Activated T-helper 1 cell treated with anti-CD3 and anti-CD28 coated beads, Interleukin-12 subunit alpha, Interleukin-12 subunit beta, Interleukin-2, Interleukin-4 antibody, amounts not matched to agents 30 ng/mL and 10 ng/mL and 1 ng/mL, durations not matched to agents 14 hours and 24 hours and 36 hours (primary cell): ENCODE measurements at regions not wholly inside any gene's neighbourhood (a gene's known extent, or its start where the extent isn't known, plus 50 kb on each side); places are given as distances from the start of the nearest gene placed in this dataset.

Experiments used
- DNase-seq: peaks from one replicate; pipeline ENCODE4 v3.0.0; 2021; ENCODE audit warnings: low spot score
- H3K27ac Mint-ChIP-seq: one replicate; pipeline ENCODE4 v1.8.0; 2021; ENCODE audit warnings: mild to moderate bottlenecking, mixed read lengths
- H3K27me3 Mint-ChIP-seq: one replicate; pipeline ENCODE4 v1.8.0; 2022; ENCODE audit warnings: mild to moderate bottlenecking, moderate library complexity, mixed read lengths; ENCODE audit not compliant: insufficient read depth
- H3K36me3 Mint-ChIP-seq: one replicate; pipeline ENCODE4 v1.8.0; 2021; ENCODE audit warnings: low read depth, mixed read lengths
- H3K4me1 Mint-ChIP-seq: one replicate; pipeline ENCODE4 v1.8.0; 2021; ENCODE audit warnings: low read depth, mixed read lengths
- H3K4me3 Mint-ChIP-seq: one replicate; pipeline ENCODE4 v1.8.0; 2021; ENCODE audit warnings: mild to moderate bottlenecking, moderate library complexity, mixed read lengths
- H3K9me3 Mint-ChIP-seq: one replicate; pipeline ENCODE4 v1.8.0; 2021; ENCODE audit warnings: mixed read lengths
- intact Hi-C: fragments of 100-400 bp; cut with micrococcal nuclease; formaldehyde crosslinking; loops from one replicate; pipeline ENCODE4 v1.15.1; 2024

DNA sequence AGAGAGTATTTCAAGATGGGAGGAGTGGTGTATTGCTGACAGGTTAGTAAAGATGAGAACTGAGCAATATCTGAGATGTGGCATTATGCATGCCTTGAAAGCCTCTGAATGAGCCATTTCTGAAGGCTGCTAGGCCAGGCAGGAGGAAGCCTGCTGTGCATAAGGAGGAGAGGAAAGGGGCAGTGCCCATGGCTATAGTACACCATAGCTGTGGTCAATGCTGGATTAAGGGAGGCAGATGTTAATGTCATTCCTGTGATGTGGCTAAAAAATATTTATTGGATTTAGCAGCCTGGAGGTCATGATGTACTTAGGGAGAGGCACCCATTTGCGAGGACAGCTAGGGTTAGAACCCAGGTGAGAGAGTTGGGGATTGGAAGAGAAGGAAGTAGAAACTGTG, 130.0 kb upstream of the LNX1 start:
- intact Hi-C loops = no loop called here
- Mint-ChIP-seq H3K27ac (no peak overlapping the region), H3K27me3 (peaks cover 2% of the 10 kb centered on the region), H3K36me3 (no peaks in the 10 kb centered on the region), H3K4me1 (no peaks in the 10 kb centered on the region), H3K4me3 (no peak overlapping the region), H3K9me3 (no peaks in the 10 kb centered on the region)
- no peak for DNase-seq

DNA sequence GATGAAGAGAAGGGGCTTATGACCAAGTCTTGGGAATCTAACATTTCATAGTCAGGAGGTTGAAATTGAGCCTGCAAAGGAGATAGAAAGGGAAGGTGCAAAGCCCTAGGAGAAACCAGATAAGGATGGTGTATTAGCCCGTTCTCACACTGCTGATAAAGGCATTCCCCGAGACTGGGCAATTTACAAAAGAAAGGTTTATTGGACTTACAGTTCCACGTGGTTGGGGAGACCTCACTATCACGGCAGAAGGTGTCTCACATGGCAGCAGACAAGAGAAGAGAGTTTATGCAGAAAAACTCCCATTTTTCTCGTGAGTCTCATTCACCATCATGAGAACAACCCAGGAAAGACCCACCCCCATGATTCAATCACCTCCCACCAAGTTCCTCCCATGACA, 129.5 kb upstream of the LNX1 start:
- Mint-ChIP-seq H3K36me3 (no peaks in the 10 kb centered on the region), H3K9me3 (no peaks in the 10 kb centered on the region), H3K27me3 (peaks cover 2% of the 10 kb centered on the region), H3K4me1 (no peaks in the 10 kb centered on the region), H3K27ac (no peak overlapping the region), H3K4me3 (no peak overlapping the region)
- intact Hi-C loops = no loop called here
- no peak for DNase-seq

DNA sequence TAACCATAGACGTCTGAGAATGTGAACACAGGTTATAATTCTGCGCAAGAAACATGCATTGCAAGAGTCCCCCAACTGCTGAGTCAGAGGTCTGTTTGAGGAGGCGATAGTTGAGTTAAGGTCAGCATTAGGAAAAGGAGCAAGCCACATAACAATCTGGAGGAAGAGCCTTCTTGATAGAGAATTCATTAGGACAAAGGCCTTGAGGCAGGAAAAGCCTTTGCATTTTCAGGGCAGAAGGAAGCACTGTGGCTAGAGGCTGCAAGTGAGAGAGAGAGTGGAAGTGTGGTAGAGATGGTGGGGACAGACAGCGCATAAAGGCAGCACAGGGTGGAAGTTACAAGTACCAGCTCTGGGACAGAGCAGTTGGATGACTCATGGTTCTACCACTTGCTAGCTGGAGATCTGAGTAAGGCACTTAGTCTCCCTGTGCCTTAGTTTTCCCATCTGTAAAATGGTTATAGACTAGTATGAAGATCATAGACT, 125.8 kb upstream of the LNX1 start:
- no peaks in the 10 kb centered on the region for H3K4me1 Mint-ChIP-seq
- intact Hi-C loops = no loop called here
- H3K27ac Mint-ChIP-seq = no peak overlapping the region
- no peaks in the 10 kb centered on the region for H3K36me3 Mint-ChIP-seq
- H3K9me3 Mint-ChIP-seq = no peaks in the 10 kb centered on the region
- no peak for DNase-seq
- no peak overlapping the region for H3K4me3 Mint-ChIP-seq
- peaks cover 2% of the 10 kb centered on the region for H3K27me3 Mint-ChIP-seq

DNA sequence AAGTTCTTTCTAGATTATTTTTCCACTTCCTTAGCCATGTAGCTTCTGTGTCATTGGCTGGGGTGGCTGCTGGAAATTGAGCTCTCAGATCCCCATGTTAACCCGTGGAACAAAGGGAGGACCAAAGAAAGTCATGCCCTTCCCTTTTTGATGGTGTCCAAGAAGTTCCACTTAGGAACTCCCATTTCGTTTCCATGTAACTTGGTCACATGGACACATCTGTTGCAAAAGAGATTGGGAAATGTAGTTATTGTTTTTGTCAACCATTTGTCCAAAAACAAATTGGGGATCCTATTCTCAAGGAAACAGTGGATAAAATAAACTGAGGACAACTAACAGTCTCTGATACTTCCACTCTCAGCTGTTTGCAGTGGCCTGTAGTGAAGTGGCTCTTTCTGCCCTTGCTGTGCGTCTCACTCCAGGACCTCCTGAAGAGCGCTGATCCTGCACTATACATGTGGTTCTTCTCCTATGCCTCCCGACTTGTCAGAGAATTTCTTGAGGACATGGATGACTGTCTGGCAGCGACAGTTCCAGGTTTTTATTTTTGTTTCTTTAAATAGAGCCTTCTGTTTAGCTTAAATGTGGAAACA, 125.3 kb upstream of the LNX1 start:
- Mint-ChIP-seq H3K27ac (no peak overlapping the region), H3K4me3 (no peak overlapping the region), H3K36me3 (no peaks in the 10 kb centered on the region), H3K4me1 (no peaks in the 10 kb centered on the region), H3K27me3 (peaks cover 2% of the 10 kb centered on the region), H3K9me3 (no peaks in the 10 kb centered on the region)
- intact Hi-C loops = no loop called here
- no peak for DNase-seq

DNA sequence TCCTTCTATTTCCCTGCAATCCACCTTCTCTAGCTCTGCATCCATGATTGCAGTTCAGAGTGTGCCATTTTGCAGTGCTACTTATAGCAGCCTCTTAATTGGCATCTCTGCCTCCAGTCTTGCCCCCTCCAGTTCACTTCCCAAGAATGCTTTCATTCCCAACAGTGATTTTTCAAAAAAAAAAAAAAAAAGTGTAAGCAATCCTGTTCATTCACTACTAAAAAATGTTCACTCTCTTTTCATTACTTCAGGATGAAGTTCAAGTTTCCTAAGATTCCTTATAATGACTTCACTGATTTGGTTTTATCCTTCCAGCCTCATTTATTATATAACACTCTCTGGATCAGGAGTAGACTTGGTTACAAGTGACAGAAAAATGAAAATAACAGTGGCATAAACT, 124.7 kb upstream of the LNX1 start:
- no peak for DNase-seq
- no peaks in the 10 kb centered on the region for H3K4me1 Mint-ChIP-seq

DNA sequence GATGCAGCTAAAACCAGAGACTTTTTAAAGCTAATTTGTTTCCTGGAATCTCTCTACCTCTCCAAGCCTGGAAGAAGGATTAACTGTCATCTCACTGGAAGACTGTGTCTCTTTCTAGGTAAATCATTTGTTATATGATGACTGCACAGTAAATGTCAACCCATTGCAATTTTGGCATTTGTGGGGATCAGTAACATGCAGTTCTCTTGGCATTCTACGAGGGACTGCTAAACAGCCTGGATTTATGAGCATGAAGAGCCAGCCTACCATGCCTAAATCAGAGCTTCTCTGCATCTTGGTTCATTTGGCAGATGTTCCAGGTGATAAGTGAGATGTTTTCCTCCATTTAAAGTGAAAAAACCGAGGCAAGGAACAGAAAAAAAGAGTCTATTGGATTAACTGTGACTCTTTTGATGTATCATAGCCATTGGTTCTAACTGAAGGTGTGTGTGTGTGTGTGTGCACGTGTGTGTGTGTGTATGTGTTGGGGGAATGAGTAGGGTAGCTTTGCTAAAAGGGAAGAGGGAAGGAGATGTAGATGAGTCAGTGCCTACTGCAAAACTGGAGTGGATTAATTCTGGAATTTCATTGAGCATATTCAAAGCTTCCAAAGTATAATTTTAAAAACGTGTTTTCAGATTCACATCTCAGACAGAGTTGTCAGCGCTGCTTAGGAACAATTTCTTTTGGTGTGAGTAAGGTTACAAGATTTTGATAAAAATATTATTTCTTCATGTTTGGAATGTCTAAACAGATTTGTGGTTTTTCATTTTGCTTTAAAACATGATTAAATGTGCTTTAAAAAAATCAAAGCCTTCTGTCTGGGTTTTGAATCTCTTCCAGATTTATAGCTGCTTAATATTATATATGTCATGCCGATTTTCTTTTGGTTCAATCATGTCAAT, 123.2 kb upstream of the LNX1 start:
- Mint-ChIP-seq H3K27me3 (peaks cover 2% of the 10 kb centered on the region), H3K27ac (no peak overlapping the region), H3K9me3 (no peaks in the 10 kb centered on the region), H3K4me3 (no peak overlapping the region), H3K4me1 (no peaks in the 10 kb centered on the region), H3K36me3 (no peaks in the 10 kb centered on the region)
- intact Hi-C loops = no loop called here
- DNase-seq = no peak

More for the DNA sequence above, 124.7 kb upstream of the LNX1 start:
- intact Hi-C loops = no loop called here
- H3K4me3 Mint-ChIP-seq = no peak overlapping the region
- no peaks in the 10 kb centered on the region for H3K36me3 Mint-ChIP-seq
- H3K27ac Mint-ChIP-seq = no peak overlapping the region
- no peaks in the 10 kb centered on the region for H3K9me3 Mint-ChIP-seq
- peaks cover 2% of the 10 kb centered on the region for H3K27me3 Mint-ChIP-seq

DNA sequence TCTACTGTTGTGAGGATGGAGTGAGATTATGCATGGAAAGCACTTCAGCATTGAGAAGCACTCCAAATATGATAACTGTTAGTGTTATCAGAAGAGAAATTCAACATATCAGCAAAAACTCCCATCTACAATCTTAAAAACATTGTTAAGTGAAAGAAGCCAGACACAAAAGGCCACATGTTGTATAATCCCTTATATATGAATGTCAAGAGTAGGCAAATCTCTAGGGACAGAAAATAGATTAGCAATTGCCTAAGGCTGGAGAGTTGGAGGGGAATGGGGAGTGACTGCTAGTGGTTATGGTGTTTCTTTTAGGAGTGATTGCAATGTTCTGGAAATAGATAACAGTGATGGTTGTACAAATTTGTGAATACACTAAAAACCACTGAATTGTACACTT, 122.5 kb upstream of the LNX1 start:
- no peaks in the 10 kb centered on the region for H3K9me3 Mint-ChIP-seq
- intact Hi-C loops = no loop called here
- H3K27ac Mint-ChIP-seq = no peak overlapping the region
- H3K36me3 Mint-ChIP-seq = no peaks in the 10 kb centered on the region
- H3K4me1 Mint-ChIP-seq = no peaks in the 10 kb centered on the region
- H3K4me3 Mint-ChIP-seq = no peak overlapping the region
- DNase-seq = no peak
- peaks cover 2% of the 10 kb centered on the region for H3K27me3 Mint-ChIP-seq

DNA sequence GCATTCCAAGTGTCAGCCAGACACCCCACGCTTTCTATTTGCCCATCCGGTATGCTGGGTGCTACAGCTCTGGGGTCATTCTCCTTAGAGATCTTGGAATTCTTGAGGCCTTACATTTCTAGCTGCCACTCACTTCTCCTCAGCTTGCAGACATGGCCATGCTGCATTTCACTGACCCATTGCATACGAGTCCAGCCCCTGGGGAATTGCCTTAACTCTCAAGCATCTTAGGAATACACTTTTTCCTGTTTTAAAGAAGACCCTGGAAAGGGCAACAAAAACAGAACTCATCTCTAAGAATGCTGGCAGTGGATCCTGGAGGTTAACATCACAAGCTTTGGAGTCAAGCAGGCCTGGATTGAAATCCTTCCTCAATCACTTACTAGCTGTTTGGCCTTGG, 122.0 kb upstream of the LNX1 start:
- intact Hi-C loops = no loop called here

DNA sequence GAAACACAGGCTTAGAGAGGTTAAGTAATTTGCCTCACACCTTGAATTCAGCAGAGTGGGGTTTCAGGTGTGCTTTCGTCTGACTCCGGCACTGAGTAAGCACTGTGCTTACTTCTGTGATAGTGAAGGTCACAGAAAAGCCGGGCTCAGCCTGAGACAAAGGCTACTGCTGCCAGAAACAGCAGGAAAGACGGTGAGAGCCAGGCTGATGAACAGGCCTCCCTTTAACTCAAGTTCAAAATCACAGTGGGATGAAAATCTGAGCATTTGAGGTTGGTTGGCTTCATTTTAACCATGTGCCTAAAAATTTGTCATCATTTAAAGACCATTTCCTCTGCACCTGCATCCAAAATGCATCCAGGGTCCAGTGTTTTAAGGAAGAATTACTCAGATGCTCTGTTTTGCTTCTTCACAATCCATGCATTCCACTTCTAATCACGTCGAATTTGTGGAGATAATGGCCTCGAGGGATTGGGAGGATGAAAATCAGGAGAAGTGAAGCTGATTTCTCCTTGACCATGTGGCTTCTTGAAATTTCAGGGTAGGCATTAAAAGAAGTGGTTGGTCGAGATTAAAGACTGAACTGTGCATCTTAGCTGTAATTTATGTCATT, 121.2 kb upstream of the LNX1 start:
- DNase-seq = no peak
- H3K4me1 Mint-ChIP-seq = no peaks in the 10 kb centered on the region
- no peaks in the 10 kb centered on the region for H3K9me3 Mint-ChIP-seq
- no peak overlapping the region for H3K27ac Mint-ChIP-seq
- H3K4me3 Mint-ChIP-seq = no peak overlapping the region
- peaks cover 2% of the 10 kb centered on the region for H3K27me3 Mint-ChIP-seq
- intact Hi-C loops = no loop called here
- no peaks in the 10 kb centered on the region for H3K36me3 Mint-ChIP-seq

More for the DNA sequence above, 122.0 kb upstream of the LNX1 start:
- Mint-ChIP-seq H3K4me3 (no peak overlapping the region), H3K36me3 (no peaks in the 10 kb centered on the region), H3K9me3 (no peaks in the 10 kb centered on the region), H3K4me1 (no peaks in the 10 kb centered on the region), H3K27me3 (peaks cover 2% of the 10 kb centered on the region), H3K27ac (no peak overlapping the region)
- DNase-seq = no peak

DNA sequence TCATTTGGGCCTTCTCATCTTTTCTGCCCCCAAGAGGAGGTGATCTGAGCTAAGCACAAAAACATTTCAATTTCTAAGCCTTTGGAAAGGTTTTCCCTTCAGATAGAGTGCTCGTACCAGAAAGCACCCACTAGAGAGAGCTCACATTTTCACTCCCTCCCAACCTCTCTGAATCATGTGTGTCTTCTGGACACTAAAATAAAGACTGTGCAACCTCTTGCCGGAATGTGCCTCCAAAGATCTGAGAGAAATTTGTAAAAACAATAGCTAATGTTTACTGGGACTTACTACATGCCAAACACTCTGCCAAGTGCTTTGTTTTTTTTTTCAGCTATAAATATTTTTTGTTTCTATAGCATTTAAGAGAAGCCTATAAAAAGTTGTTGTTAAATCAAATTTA, 120.6 kb upstream of the LNX1 start:
- H3K4me1 Mint-ChIP-seq = no peaks in the 10 kb centered on the region
- intact Hi-C loops = no loop called here
- no peak for DNase-seq
- peaks cover 2% of the 10 kb centered on the region for H3K27me3 Mint-ChIP-seq
- H3K27ac Mint-ChIP-seq = no peak overlapping the region
- H3K9me3 Mint-ChIP-seq = no peaks in the 10 kb centered on the region
- H3K4me3 Mint-ChIP-seq = no peak overlapping the region
- no peaks in the 10 kb centered on the region for H3K36me3 Mint-ChIP-seq

DNA sequence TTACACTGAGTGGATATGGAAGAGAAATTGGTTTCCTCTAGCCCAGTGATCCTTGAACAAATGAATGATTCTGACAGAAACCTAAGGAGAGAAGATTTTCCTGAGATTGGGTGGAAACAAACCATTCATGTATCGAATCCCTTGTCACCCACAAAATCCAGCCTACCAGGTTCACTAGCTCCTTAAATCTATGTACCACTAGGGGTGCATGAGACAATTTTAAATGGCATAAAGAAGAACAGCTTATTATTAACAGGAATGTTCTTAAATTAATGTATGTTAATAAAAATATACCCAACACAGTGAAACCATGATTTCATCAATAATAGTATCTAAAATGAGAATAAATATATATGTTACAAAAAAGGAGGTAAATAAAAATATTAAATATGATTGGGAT, 118.4 kb upstream of the LNX1 start:
- intact Hi-C loops = loop anchor here (10.0 kb wide), 1 partner anchor 525 kb away; no protein-coding TSS in a partner anchor

DNA sequence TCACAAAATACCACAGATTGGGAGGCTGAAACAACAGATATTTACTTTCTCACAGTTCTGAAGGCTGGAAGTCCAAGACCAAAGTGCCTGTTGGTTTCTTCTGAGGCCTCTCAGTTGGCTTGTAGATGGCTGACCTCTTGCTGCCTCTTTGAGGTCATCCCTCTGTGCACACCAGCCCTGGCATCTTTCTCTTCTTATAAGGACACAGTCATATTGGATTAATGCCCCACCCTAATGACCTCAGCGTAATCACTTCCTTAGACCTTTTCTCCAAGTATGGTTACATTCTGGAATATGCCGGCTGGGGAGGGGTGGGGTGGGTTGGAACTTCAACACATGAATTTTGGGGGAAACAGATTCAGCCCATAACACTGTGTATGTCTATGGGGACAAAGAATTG, 116.2 kb upstream of the LNX1 start:
- DNase-seq = no peak
- H3K36me3 Mint-ChIP-seq = no peaks in the 10 kb centered on the region
- no peaks in the 10 kb centered on the region for H3K9me3 Mint-ChIP-seq
- intact Hi-C loops = loop anchor here (10.0 kb wide), 1 partner anchor 527 kb away; no protein-coding TSS in a partner anchor
- peaks cover 6% of the 10 kb centered on the region for H3K4me1 Mint-ChIP-seq
- H3K4me3 Mint-ChIP-seq = no peak overlapping the region
- H3K27me3 Mint-ChIP-seq = peaks cover 2% of the 10 kb centered on the region
- no peak overlapping the region for H3K27ac Mint-ChIP-seq

More for the DNA sequence above, 118.4 kb upstream of the LNX1 start:
- H3K4me1 Mint-ChIP-seq = no peaks in the 10 kb centered on the region
- no peak overlapping the region for H3K4me3 Mint-ChIP-seq
- no peaks in the 10 kb centered on the region for H3K9me3 Mint-ChIP-seq
- H3K27ac Mint-ChIP-seq = no peak overlapping the region
- DNase-seq = no peak
- H3K27me3 Mint-ChIP-seq = no peaks in the 10 kb centered on the region
- H3K36me3 Mint-ChIP-seq = no peaks in the 10 kb centered on the region

DNA sequence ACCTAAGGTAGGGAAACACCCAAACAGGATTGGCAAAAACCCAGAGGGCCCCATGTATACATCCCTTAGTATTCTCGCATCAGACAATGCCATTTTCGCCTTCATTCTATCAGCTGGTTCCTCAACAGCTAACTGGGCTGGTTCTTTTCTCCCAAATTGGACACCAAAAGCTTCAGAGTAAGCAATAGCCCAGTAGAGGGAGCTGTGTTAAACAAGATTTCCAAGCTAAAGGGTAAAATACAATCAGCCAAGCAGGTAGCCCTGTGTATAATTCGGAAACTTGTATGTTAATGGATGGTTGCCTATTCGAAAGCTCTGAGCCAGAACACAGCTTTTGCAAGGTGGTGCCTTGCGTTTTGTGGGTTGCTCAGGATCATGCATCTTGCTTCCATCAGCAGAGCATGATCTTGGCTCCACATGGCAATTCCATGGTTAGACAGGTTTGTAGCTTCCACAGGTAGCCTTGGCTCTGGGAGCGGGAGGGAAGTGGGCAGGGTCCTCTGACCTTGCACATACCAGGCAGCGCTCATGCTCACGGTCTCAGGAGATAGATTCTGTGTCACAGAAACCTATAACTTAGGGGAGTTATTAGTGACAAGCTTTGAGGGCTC, 115.2 kb upstream of the LNX1 start:
- Mint-ChIP-seq H3K4me3 (no peak overlapping the region), H3K4me1 (peaks cover 6% of the 10 kb centered on the region), H3K27ac (no peak overlapping the region), H3K36me3 (no peaks in the 10 kb centered on the region), H3K9me3 (no peaks in the 10 kb centered on the region), H3K27me3 (peaks cover 2% of the 10 kb centered on the region)
- intact Hi-C loops = loop anchor here (10.0 kb wide), 1 partner anchor 528 kb away; no protein-coding TSS in a partner anchor
- no peak for DNase-seq
